ENCODE measurements at regions not wholly inside any gene's neighbourhood (a gene's known extent, or its start where the extent isn't known, plus 50 kb on each side); places are given as distances from the start of the nearest gene placed in this dataset.

DNA sequence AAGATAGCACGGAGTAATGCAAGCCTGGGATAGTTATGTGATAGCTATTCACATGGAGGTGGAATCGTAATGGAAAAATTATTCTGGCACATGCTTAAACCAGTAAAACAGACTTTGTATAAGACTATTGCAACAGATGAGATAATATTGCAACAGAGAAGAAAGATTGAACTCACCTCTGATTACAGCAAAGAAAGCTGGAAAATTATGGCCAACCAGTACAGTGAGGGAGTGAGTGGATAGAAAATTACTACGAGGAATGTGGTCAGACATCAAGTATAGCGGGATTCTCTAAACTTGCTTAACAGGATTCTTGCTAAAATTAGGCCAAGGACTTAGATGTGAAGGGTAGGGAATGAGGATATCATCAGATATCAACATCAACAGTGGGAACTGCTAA is 397.6 kb upstream of the KLHL1 start:
- no peaks in the 10 kb centered on the region for H3F3A ChIP-seq (ENCODE audit: insufficient read depth, low read length, poor library complexity, severe bottlenecking)
- H3K27ac ChIP-seq (ENCODE audit: low read length): no peak overlapping the region
- no peaks in the 10 kb centered on the region for H3K79me2 ChIP-seq (replicated peaks; ENCODE audit: insufficient read depth, low read length)
- no peak overlapping the region for H3K4me3 ChIP-seq (ENCODE audit: low read length)
- H3K9me3 ChIP-seq (ENCODE audit: low read length): no peaks in the 10 kb centered on the region
- no peak overlapping the region for H3K4me2 ChIP-seq (ENCODE audit: low read length)
- no peaks in the 10 kb centered on the region for H4K20me1 ChIP-seq (ENCODE audit: insufficient read depth)
- H2AFZ ChIP-seq (ENCODE audit: low read depth, low read length): no peak overlapping the region
- H3K27me3 ChIP-seq (ENCODE audit: insufficient read depth, low read depth, low read length): no peaks in the 10 kb centered on the region
- TF ChIP-seq RAD21 (conservative IDR thresholded peaks at IDR 0.05) (no peak), POLR2AphosphoS5 (IDR thresholded peaks at IDR 0.05) (no peak), MXI1 (conservative IDR thresholded peaks at IDR 0.05; ENCODE audit: poor library complexity, severe bottlenecking) (no peak), CTCF (IDR thresholded peaks at IDR 0.05; ENCODE audit: poor library complexity, severe bottlenecking) (no peak), TAF1 (IDR thresholded peaks at IDR 0.05; ENCODE audit: low read depth) (no peak), SMC3 (conservative IDR thresholded peaks at IDR 0.05; ENCODE audit: poor library complexity) (no peak), EP300 (conservative IDR thresholded peaks at IDR 0.05; ENCODE audit: poor library complexity, severe bottlenecking) (no peak), EZH2 (IDR thresholded peaks at IDR 0.05; ENCODE audit: borderline replicate concordance, insufficient read depth, low read length, poor library complexity, severe bottlenecking) (no peak)
- TF ChIP-seq, protein P1, sequence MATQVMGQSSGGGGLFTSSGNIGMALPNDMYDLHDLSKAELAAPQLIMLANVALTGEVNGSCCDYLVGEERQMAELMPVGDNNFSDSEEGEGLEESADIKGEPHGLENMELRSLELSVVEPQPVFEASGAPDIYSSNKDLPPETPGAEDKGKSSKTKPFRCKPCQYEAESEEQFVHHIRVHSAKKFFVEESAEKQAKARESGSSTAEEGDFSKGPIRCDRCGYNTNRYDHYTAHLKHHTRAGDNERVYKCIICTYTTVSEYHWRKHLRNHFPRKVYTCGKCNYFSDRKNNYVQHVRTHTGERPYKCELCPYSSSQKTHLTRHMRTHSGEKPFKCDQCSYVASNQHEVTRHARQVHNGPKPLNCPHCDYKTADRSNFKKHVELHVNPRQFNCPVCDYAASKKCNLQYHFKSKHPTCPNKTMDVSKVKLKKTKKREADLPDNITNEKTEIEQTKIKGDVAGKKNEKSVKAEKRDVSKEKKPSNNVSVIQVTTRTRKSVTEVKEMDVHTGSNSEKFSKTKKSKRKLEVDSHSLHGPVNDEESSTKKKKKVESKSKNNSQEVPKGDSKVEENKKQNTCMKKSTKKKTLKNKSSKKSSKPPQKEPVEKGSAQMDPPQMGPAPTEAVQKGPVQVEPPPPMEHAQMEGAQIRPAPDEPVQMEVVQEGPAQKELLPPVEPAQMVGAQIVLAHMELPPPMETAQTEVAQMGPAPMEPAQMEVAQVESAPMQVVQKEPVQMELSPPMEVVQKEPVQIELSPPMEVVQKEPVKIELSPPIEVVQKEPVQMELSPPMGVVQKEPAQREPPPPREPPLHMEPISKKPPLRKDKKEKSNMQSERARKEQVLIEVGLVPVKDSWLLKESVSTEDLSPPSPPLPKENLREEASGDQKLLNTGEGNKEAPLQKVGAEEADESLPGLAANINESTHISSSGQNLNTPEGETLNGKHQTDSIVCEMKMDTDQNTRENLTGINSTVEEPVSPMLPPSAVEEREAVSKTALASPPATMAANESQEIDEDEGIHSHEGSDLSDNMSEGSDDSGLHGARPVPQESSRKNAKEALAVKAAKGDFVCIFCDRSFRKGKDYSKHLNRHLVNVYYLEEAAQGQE (IDR thresholded peaks at IDR 0.05; ENCODE audit: borderline replicate concordance): no peak
- H3K36me3 ChIP-seq (ENCODE audit: insufficient read depth, low read length): no peaks in the 10 kb centered on the region
- H3K9ac ChIP-seq (ENCODE audit: low read length): no peak overlapping the region
- no peaks in the 10 kb centered on the region for H3K9me2 ChIP-seq (ENCODE audit: insufficient read depth, low read length)

- H3K9me2 ChIP-seq (ENCODE audit: insufficient read depth, low read length): no peaks in the 10 kb centered on the region
- H4K20me1 ChIP-seq (ENCODE audit: insufficient read depth): no peaks in the 10 kb centered on the region
- no peak overlapping the region for H3K9ac ChIP-seq (ENCODE audit: low read length)
- no peak overlapping the region for H3K27ac ChIP-seq (ENCODE audit: low read length)
- no peaks in the 10 kb centered on the region for H3F3A ChIP-seq (ENCODE audit: insufficient read depth, low read length, poor library complexity, severe bottlenecking)
- no peaks in the 10 kb centered on the region for H3K79me2 ChIP-seq (replicated peaks; ENCODE audit: insufficient read depth, low read length)
- TF ChIP-seq SMC3 (conservative IDR thresholded peaks at IDR 0.05; ENCODE audit: poor library complexity) (no peak), MXI1 (conservative IDR thresholded peaks at IDR 0.05; ENCODE audit: poor library complexity, severe bottlenecking) (no peak), POLR2AphosphoS5 (IDR thresholded peaks at IDR 0.05) (no peak)
- no peaks in the 10 kb centered on the region for H3K27me3 ChIP-seq (ENCODE audit: insufficient read depth, low read depth, low read length)
- no peaks in the 10 kb centered on the region for H3K9me3 ChIP-seq (ENCODE audit: low read length)
- H3K4me2 ChIP-seq (ENCODE audit: low read length): no peak overlapping the region
- H2AFZ ChIP-seq (ENCODE audit: low read depth, low read length): no peak overlapping the region
- no peaks in the 10 kb centered on the region for H3K36me3 ChIP-seq (ENCODE audit: insufficient read depth, low read length)
- no peak overlapping the region for H3K4me3 ChIP-seq (ENCODE audit: low read length)
Observed at GRCh38 chr13:70502944-70503343, 394.7 kb upstream of the KLHL1 start.

Measured in neural cell (in vitro differentiated cells).